Ishikawa (cell line): ENCODE measurements at regions not wholly inside any gene's neighbourhood (a gene's known extent, or its start where the extent isn't known, plus 50 kb on each side); places are given as distances from the start of the nearest gene placed in this dataset.

ENCODE experiments used
- CEBPB ChIP-seq: IDR thresholded peaks from 2 replicates; pipeline ENCODE4 v1.6.1; 2012
- CREB1 ChIP-seq: IDR thresholded peaks from 2 replicates; pipeline ENCODE4 v1.6.1; 2012; ENCODE audit warnings: low read depth
- EGR1 ChIP-seq: IDR thresholded peaks from 2 replicates; pipeline ENCODE4 v1.6.1; 2012
- EP300 ChIP-seq: IDR thresholded peaks from 2 replicates; pipeline ENCODE4 v1.6.1; 2012; ENCODE audit warnings: borderline replicate concordance
- FOXM1 ChIP-seq: IDR thresholded peaks from 2 replicates; pipeline ENCODE4 v1.6.1; 2012; ENCODE audit warnings: low read depth, borderline replicate concordance
- MAX ChIP-seq: IDR thresholded peaks from 2 replicates; pipeline ENCODE4 v1.6.1; 2012
- NFIC ChIP-seq: IDR thresholded peaks from 2 replicates; pipeline ENCODE4 v1.6.1; 2012
- RAD21 ChIP-seq: IDR thresholded peaks from 2 replicates; pipeline ENCODE4 v1.6.1; 2012; ENCODE audit warnings: low read depth
- TAF1 ChIP-seq: IDR thresholded peaks from 2 replicates; pipeline ENCODE4 v1.6.1; 2012; ENCODE audit warnings: low read depth, mild to moderate bottlenecking
- TCF12 ChIP-seq: IDR thresholded peaks from 2 replicates; pipeline ENCODE4 v1.6.1; 2012; ENCODE audit warnings: low read depth
- TEAD4 ChIP-seq: IDR thresholded peaks from 2 replicates; pipeline ENCODE4 v1.6.1; 2012
- YY1 ChIP-seq: IDR thresholded peaks from 2 replicates; pipeline ENCODE4 v1.6.1; 2012; ENCODE audit warnings: low read depth
- ZBTB7A ChIP-seq: IDR thresholded peaks from 2 replicates; pipeline ENCODE4 v1.6.1; 2012; ENCODE audit warnings: low read depth
- TF ChIP-seq, protein P1 (sequence below): IDR thresholded peaks from 2 replicates; pipeline ENCODE4 v1.6.1; 2012
- TF ChIP-seq, protein P2 (sequence below): IDR thresholded peaks from 2 replicates; pipeline ENCODE4 v1.6.1; 2012; ENCODE audit warnings: low read depth, mild to moderate bottlenecking

DNA sequence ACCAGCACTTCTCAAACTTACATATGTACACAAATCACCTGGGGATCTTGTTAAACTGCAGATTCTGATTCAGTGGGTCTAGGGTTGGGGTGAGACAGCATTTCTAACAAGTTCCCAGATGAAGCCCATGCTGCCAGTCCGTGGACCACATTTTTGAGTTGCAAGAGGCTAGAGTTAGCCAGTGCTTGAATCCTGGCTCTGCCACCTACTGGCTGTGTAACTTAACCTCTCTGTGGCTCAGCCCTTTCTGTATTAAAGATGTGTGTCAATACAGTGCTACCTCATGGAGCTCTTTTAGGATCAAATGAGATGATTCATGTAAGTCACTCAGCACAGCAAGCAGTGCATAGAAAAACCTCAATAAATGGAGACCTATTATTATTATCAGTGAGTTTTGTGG, 90.2 kb upstream of the ISX start:
- TF ChIP-seq TAF1 (no peak), YY1 (no peak), CEBPB (no peak), TEAD4 (no peak), EGR1 (no peak), EP300 (no peak), CREB1 (no peak), MAX (no peak), ZBTB7A (no peak), RAD21 (no peak), NFIC (no peak), TCF12 (no peak), FOXM1 (no peak)
- TF ChIP-seq, protein P1, sequence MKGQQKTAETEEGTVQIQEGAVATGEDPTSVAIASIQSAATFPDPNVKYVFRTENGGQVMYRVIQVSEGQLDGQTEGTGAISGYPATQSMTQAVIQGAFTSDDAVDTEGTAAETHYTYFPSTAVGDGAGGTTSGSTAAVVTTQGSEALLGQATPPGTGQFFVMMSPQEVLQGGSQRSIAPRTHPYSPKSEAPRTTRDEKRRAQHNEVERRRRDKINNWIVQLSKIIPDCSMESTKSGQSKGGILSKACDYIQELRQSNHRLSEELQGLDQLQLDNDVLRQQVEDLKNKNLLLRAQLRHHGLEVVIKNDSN = no peak
- TF ChIP-seq, protein P2, sequence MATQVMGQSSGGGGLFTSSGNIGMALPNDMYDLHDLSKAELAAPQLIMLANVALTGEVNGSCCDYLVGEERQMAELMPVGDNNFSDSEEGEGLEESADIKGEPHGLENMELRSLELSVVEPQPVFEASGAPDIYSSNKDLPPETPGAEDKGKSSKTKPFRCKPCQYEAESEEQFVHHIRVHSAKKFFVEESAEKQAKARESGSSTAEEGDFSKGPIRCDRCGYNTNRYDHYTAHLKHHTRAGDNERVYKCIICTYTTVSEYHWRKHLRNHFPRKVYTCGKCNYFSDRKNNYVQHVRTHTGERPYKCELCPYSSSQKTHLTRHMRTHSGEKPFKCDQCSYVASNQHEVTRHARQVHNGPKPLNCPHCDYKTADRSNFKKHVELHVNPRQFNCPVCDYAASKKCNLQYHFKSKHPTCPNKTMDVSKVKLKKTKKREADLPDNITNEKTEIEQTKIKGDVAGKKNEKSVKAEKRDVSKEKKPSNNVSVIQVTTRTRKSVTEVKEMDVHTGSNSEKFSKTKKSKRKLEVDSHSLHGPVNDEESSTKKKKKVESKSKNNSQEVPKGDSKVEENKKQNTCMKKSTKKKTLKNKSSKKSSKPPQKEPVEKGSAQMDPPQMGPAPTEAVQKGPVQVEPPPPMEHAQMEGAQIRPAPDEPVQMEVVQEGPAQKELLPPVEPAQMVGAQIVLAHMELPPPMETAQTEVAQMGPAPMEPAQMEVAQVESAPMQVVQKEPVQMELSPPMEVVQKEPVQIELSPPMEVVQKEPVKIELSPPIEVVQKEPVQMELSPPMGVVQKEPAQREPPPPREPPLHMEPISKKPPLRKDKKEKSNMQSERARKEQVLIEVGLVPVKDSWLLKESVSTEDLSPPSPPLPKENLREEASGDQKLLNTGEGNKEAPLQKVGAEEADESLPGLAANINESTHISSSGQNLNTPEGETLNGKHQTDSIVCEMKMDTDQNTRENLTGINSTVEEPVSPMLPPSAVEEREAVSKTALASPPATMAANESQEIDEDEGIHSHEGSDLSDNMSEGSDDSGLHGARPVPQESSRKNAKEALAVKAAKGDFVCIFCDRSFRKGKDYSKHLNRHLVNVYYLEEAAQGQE = no peak

DNA sequence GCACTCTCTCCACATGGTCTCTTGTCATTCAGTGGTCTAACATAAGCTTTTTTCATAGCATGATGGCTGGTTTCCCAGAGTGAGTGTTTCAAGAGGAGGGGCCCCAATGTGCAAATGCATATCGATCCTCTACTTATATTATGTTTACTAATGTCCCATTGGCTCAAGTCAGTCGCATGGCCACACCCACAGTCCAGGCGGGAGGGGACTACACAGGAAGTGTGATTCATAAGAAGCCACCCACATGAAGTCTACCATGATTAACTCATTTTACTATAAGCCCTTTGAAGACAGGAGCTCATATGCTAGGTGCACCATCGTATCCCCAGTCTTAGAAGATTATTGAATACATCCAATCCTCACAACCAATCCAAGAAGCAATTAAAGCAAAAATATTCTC, 89.5 kb upstream of the ISX start:
- TF ChIP-seq CEBPB (no peak), TEAD4 (no peak)

- TF ChIP-seq CREB1 (no peak), CEBPB (no peak), TEAD4 (no peak), FOXM1 (no peak), RAD21 (no peak), NFIC (no peak), EP300 (no peak), YY1 (no peak), TCF12 (no peak), TAF1 (no peak), ZBTB7A (no peak)
- TF ChIP-seq, protein P2 = no peak
- TF ChIP-seq, protein P1 = no peak
Measured at GRCh38 chr22:34976886-34977285, 89.1 kb upstream of the ISX start.

DNA sequence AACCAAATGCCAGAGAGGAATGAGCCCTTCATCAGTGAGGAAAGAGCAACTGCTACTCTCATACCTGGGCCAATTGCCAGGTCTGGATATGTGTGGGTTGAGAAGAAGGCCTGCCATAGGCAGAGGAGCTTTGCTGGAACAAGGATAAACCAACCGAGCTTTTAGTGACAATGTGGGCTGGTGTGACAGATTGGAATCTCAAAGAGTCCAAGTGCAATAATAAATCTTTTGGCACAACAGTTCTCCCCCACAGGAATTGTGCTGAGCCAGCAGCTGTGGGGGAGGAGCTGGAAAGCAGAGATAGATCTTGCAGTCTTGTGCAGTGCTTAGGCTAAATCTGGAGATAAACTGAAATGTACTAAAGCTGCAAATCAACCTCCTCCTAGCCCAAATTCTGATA, 79.4 kb upstream of the ISX start:
- TF ChIP-seq ZBTB7A = no peak
- TF ChIP-seq RAD21 = no peak
- TF ChIP-seq TEAD4 = no peak
- no peak for TF ChIP-seq CEBPB
- no peak for TF ChIP-seq EGR1
- TF ChIP-seq YY1 = no peak
- TF ChIP-seq TCF12 = no peak
- TF ChIP-seq NFIC = no peak
- TF ChIP-seq EP300 = no peak
- no peak for TF ChIP-seq MAX
- TF ChIP-seq, protein P2 = no peak
- no peak for TF ChIP-seq FOXM1
- no peak for TF ChIP-seq TAF1

DNA sequence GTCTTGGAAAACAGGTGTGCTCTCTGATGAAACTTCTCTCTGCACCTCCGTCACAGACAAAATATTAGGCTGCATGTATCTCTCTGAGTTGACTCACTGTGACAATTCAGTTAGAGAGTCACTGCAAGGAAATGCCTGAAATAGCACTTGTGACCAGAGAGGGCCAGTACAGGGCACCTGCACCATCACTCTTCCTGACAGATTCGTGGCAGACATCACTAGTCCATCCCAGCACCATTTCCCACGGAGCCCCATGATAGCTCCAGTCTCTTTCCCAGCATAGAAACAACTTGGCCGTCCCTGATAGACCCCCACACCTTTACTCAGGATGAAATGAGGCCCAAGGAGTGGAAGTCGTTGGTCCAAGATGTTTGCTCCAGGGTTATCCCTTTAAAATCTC, 73.3 kb upstream of the ISX start:
- no peak for TF ChIP-seq TAF1
- TF ChIP-seq ZBTB7A = no peak
- TF ChIP-seq TEAD4 = no peak
- no peak for TF ChIP-seq EP300
- no peak for TF ChIP-seq EGR1
- TF ChIP-seq, protein P1 = no peak
- TF ChIP-seq MAX = no peak
- TF ChIP-seq CREB1 = no peak
- TF ChIP-seq, protein P2 = no peak
- TF ChIP-seq RAD21 = no peak
- TF ChIP-seq YY1 = no peak
- no peak for TF ChIP-seq FOXM1
- TF ChIP-seq TCF12 = no peak
- TF ChIP-seq CEBPB = no peak
- TF ChIP-seq NFIC = no peak
